Midbrain (tissue), 1 donor: ENCODE measurements at regions not wholly inside any gene's neighbourhood (a gene's known extent, or its start where the extent isn't known, plus 50 kb on each side); places are given as distances from the start of the nearest gene placed in this dataset.

Experiments used
- DNase-seq: peaks from one replicate; lab custom pipeline; 2025; lab: John Stamatoyannopoulos, UW

DNA sequence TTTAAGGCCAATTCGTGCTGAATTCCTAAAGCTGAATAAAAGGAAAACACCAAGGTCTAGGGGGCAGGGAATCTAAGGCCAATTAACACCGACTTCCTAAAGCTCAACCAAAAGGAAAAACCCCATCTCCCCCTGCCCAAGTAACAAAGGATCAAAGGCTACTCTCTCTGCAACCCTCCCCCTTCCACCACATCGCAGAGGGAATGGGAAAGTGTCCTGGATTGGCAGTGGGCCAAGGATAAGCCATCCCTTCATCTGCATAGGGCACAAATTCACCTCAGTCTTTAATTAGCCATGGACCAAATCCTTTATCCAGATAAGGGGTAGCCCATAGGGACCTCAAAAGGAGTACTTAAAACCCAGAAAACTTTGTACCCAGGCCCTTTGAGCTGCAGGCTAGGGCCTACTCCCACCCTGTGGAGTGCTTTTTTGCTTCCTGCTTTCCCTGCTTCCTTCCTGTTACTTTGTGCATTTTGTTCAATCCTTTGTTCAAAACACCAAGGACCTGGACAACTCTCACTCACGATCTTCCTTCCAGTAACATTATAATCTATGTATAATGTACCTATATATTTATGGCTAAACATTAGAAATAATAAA is 2119.8 kb upstream of the CELF4 start:
- DNase-seq: no peak

DNA sequence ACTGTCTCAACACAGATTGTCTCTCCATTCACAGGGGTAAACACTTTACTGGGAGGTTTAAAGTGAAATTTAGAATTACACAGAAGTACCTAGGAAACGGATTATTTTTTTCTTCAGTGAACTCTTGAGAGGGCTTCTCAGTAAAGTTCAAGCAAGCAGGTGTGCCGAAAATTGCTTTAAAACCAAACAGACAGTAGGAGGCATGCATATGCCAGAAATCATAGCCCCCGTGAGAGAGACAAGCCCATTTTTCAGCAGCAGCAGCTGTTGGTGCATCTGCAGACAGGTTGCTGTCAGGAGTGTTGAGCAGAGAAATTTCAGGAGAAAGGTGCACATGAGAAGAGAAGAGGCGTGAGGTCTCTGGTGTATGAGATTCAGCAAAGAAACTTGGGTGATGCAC is 2115.5 kb upstream of the CELF4 start:
- no peak for DNase-seq

DNA sequence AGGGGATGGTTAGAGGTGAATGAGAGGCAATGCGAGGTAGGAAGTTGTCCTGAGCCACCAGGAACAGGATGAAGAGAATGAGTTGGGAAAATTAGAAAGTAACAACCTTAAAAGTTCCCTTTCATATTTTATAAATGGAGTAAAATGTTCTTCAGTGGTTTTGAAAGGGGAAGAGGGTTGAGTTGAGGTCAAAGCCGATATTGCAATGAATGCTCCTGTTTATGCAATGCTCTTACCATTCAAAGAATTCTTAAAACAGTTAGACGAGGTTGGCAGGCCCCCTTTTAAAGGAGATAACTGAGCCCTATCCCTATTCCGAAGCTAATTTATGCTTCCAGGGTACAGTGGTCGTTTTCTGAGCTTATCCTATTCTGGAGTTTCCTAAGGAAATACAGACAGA is 2110.3 kb upstream of the CELF4 start:
- DNase-seq: no peak

DNA sequence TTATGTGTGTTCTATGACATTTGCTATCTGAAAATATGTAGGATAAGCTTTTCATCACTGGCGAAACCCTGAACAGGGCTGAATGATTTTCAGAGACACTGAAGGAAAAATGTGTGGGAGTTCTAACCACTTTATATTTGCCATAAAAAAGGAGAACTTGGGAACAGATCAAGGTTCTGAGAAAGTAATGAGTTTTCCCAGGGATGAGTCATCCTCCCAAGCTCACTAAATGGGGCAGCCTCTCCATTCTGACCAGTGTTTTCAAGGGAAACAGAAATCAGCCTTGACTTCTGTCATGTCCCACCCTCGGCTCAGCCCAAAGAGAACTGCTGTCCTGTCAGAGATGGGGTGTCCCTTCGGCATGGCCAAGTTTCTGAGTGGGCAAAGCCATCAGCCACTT is 2109.8 kb upstream of the CELF4 start:
- no peak for DNase-seq

DNA sequence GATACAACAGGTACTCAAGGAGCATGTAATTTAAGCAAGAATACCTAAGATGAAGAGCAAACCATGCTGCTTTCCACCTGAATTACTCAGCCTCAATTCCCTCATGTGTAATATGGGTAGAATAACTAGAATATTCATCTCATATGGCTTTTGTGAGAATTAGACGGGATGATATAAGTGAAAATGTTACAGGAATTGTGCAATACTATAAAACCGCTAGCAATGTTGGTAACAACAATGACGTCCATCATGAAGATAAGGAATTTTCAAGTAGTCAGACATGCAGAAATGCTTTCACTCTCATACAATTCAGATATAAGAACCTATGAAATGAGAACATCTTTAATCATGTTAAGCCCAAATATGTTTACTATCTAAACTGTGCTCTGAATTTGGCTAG is 2106.6 kb upstream of the CELF4 start:
- no peak for DNase-seq

DNA sequence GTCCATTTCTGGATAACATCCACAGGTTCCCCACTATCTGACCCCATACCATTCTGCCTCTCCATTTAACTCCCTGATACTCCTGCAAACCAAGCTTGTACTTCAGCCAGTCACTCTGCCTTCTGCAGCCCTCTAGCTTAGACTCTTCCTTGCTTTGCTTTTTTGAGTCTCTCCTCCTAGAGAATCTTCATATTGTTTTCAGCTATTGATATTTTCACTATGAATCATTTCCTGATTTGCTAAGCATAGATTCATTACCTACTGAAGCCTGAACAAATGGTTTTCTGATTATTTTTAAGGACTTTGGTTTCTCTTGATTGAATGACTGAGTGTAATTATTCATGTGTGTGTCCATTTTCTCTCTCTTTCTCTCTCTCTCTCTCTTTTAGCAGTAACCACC is 2102.3 kb upstream of the CELF4 start:
- DNase-seq: no peak

DNA sequence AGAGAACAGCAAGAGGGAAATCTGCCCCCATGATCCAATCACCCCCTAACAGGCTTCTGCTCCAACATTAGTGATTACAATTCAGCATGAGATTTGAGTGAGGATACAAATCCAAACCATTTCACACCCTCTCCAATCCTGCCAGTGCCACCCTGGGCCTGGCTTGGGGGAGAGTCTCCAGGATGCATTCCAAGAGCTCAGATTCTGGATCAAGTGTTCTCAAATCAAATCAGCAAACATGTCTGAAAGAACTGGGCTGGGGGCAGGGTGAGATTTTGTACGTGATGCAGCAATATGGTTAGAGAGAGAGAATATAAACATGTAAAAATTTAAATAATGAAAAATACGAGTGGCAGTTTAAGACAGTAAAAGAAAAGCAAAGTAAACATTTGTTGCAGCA is 2100.9 kb upstream of the CELF4 start:
- no peak for DNase-seq

DNA sequence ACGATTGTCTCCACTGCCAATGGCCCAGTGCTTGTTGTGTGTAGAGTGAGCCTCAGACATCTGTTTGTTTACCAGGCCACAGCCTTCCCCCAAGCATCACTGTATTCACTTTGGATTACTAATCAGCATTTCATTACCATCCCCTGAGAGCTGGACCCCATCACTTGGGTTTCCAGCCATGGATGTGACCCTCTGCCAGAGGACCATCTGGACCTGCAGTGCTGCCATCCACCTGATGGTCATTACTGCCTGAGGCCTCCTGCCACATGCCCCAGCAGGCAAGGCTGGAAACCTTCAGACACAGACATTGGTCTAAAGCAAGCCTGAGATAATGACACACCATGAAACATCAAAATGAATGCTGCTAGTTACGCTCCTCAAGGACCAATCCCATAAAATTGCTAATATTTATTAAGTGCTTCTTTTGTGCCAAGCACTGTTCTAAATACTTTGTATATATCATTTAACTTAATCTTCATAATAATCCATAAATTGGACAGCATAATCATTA is 2096.3 kb upstream of the CELF4 start:
- no peak for DNase-seq

DNA sequence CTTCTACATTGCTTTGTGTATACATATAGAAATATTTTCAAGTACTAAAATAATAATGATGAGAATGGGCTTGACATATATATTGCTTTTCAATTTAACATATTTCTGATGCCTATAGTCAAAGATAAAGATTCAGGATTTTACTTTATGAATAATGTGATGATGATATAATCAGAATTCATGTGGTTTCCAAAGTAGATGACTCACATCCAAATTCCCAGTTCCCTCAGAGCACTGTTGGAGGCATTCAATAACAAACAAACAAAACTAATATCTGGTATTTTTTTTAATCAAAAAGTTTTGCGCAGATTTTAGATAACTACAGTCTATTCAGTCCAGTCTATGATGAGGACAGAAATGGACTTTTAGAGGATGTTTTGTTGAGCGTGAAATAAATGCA is 2094.5 kb upstream of the CELF4 start:
- DNase-seq: no peak

DNA sequence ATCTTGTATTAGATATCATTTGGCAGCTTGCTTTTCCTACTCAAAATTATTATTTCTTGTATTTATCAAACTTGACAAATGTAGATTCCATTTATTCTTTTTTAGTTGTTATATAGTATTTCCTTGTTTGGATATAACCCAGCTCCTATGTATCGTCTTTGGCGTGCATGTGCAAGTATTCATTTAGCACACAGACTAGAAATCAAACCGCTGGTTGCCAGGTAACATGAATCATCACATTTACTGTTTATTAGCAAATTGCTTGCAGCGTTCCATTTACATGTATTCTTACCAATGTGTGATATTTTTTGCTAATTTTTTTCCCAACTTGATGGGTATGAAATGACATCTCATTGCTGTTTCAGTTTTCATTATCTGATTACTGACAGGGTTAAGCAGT is 2089.7 kb upstream of the CELF4 start:
- no peak for DNase-seq

DNA sequence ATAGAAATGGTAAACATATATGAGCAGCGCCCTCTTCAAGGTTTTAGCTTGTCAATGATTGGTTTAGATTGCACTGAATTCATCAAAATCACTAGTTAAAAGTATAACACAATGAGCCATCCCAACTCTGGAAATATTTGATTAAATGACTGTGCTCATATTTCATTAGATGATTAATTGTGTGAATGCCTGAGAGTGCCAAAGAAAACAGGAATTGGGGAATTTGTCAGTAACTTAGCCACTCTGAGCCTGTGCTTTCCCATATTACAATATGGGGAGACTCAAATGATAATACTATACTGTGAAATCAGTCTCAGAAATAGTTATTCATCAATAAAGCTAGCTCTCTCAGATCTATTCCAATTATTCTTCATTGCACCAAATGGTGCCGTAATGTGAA is 2087.6 kb upstream of the CELF4 start:
- DNase-seq: no peak

DNA sequence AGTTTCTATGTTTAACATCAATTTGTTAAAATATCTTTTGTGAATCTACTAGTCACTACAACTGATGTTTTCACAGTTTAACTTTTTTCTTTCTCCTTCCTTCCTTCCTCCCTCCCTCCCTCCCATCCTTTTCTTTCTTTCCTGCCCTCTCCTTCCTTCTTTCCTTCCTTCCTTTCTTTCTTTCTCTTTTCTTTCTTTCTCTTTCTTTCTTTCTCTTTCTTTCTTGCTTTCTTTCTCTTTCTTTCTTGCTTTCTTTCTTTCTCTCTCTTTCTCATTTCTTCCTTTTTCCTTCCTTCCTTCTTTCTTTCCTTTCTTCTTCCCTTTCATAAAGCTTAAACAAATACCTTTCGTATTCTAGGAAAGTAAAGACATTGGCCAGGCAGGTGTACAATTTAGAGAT is 2083.0 kb upstream of the CELF4 start:
- DNase-seq: no peak

DNA sequence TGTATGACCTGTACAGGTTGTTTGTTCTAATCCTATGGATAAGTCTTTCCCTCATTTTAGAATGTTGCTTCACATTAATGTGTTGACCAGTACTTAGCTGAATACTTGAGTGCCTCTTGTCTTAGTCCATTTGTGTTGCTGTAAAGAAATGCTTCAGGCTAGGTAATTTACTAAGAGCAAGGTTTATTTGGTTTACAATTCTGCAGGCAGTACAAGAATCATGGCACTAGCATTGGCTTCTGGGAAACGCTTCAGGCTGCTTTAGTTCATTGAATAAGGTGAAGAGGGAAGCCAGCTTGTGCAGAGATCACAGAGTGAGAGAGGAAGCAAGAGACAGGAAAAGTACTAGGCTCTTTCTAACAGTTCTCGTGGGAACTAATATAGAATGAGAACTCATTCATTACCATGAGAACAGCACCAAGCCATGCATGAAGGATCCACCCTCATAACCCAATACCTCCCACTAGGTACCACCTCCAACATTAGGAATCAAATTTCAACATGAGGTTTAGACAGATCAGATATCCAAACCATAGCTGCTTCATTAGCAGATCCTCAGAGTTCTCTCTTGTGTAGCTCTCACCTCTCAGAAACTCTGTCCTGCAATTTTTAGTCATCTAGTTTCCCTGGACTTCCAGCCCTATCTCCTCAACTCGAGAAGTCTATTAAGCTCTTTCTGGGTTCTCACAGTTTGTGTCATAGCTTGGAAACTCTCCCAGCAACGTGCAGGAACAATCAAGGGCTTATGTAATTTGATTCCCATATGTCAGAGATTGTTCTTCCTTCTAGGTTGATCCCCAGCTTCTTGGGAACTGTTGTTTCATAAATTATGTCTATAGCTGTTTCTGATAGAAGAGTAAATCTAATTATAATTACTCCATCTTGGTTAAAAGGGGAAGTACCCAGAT is 2082.3 kb upstream of the CELF4 start:
- no peak for DNase-seq

DNA sequence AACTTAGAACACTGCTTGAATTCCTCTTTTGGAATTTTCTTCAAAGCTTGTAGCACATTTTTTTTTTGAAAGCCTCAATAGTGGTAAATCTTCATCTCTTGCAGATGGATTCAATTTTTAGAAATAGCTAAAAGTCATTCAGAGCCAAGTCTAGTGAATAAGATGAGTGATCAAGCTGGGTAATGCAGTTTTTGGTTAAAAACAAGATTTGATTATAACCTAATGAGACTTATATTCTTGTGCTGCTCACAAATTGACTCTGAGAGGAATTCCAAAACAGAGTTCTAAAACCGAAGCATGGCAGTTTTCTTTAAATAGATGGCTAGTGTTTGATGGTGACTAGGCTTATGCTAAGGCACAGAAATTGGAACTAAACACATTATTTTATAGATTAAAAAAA is 2072.6 kb upstream of the CELF4 start:
- DNase-seq: no peak

DNA sequence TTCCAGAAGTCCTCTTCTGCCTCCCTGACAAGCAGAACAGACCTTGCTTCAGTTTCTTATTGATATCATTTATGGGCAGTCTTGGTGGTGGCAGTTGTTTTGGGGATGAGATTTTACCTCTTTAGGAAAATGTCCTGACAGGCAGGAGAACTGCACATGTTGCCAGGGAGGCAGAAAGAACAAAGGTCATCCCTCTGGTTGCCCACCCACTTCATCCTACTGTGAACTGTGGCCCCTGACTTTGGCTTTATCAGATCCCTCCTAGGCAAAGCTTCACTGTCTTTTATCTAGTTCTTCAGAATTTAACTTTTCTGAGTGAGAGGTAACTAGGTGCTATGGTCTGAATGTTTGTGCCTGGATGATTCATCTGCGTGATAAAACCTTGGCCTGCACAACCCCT is 2071.3 kb upstream of the CELF4 start:
- DNase-seq: no peak

DNA sequence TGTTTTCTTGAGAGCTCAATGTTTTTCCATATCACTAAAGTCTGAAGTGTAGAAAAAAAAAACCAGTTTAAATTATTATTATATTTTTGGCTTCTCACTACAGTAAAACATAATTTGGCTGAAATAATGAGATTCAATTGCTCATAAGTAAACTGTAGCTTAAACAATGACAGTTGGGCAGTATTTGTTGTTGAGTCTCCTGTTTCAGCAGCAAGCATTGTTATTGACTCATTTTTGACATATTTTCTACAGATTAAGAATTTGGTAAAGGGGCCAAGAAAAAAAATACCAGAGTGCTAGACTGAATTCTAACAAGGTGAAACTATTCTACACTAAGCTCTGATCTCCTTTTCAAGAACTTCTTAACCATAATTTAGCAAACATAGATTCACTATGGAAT is 2070.4 kb upstream of the CELF4 start:
- no peak for DNase-seq

DNA sequence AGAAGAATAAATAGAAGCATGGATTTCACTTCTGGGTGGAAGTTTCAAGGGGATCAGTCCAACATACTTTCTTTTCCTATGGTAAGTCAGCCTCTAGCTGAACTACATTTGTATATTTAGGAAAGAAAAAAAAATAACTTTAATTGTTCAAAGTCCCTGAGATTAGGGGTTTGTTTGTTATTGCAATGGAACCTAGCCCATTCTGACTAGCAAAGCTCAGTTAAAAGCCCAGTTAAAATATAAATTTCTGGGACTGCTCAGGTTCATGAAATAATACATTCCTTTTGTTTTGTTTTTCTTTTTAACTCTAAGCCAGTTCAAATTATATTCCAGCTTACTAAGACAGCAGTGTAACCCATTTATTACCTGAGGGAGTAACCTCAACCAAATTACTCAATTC is 2069.6 kb upstream of the CELF4 start:
- DNase-seq: no peak

DNA sequence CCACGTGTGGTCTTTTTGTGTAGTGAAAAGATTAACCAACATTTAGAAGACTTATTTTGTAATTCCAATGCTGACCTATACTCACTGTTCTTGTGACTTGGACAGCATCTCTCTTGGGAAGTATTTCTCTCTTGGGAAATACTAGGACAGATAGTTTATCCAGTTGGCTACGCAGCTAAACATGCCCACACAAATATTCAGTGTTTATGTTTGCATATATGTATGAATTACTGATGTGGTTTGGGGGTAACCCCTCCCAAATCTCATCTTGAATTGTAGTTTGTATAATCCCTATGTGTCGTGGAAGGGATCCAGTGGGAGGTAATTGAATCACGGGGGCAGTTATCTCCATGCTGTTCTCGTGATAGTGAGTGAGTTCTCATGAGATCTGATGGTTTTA is 2062.3 kb upstream of the CELF4 start:
- DNase-seq: no peak

DNA sequence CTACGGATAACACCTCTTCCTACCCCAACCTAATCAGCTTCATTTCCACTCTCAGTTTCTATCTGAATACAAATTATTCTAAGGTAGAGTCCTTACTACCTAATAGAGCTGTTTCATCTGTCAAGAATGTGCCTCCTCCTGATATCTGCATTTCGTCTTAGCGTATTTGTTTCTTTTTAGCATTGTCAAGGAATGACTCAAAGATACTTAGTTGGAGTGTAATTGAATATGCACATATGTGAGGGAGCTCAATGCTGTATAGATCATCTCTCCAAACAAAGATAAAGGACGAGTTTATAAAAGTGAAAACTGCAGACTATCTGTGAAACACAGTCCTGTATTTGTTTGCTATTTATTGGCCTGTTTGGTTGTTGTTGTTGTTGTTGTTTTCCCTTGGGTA is 2059.4 kb upstream of the CELF4 start:
- DNase-seq: no peak

DNA sequence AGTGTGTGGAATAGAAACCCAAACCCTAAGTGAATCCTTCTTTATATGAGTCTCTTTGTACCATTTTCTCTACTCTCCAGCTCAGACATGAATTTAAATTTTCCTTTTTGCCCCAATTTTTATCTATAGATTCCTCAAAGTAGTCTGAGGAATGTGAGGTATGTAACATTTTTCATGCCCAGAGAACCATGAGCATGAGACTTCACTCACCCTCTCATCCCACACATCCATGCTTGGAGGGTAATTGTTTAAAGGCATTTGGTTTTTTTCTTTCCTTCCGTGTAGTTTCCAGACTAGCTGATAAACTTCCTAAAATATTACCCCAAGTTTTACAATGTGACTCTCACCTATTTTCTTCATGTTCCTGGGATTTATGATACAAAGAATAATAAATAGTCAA is 2056.8 kb upstream of the CELF4 start:
- DNase-seq: no peak

DNA sequence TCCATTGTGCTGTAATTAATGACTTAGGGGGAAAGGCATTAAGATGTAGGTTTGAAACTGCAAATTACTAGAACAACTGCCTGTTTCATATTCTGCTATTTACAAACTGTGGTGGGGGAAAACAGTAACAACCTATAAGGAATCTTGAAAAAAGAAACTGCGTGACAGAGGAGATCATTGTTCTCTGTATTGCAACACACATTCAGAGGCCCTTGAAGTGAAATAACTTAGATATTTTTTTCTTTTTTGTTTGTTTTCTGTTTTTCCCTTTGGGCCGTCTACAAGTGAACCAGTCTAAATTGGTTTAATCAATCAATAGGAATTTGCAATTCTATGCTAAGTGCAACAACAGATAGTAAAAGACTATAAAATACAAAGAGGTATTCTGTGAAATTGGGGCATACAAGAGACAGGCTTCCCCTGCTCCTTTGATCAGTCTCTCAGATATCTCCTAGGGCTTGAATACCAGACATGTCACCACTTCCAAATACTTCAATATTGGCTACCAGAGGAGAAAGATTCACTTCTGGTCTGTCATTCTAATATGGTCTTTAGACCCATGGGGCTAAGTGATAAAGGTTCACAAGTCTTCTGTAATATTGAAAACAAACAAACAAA is 2055.1 kb upstream of the CELF4 start:
- no peak for DNase-seq

DNA sequence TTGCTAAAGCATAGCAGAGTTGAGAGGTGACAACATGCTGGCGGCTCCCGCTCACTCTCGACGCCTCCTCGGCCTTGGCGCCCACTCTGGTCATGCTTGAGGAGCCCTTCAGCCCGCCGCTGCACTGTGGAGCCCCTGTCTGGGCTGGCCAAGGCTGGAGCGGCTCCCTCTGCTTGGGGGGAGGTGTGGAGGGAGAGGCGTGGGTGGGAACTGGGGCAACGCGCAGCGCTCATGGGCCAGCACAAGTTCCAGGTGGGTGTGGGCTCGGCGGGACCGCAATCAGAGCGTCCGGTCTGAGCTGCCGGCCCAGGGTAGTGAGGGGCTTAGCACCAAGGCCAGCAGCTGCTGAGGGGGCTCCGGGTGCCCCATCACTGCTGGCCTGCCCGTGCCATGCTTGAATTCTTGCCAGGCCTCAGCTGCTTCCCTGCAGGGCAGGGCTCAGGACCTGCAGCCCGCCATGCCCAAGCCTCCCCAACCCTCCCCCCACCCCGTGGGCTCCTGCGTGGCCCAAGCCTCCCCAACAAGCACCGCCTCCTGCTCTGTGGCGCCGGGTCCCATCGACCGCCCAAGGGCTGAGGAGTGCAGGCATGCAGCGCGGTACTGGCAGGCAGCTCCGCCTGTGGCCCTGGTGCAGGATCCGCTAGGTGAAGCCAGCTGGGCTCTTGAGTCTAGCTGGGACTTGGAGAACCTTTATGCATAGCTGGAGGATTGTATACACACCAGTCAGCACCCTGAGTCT is 2052.8 kb upstream of the CELF4 start:
- DNase-seq: no peak
